GM23338 (cell line): ENCODE measurements at regions not wholly inside any gene's neighbourhood (a gene's known extent, or its start where the extent isn't known, plus 50 kb on each side); places are given as distances from the start of the nearest gene placed in this dataset.

Source experiments
- ATAC-seq: fragments of 200-7000 bp; cut with Tn5 transposase; 3 replicates; pipeline ENCODE4 v1.9.1; 2020
- DNase-seq: peaks from one replicate; pipeline ENCODE4 v3.0.0-alpha.2; 2015; ENCODE audit warnings: low spot score
- H2AFZ ChIP-seq: fragments of 200-600 bp; sonication (generic); 2 replicates; pipeline ENCODE4 v1.8.0; 2016; ENCODE audit warnings: antibody characterized with exemption, mild to moderate bottlenecking, moderate library complexity
- H3F3A ChIP-seq: fragments of 200-600 bp; sonication (generic); replicated peaks from 2 replicates; pipeline ENCODE4 v1.8.0; 2017; ENCODE audit warnings: antibody characterized with exemption, mixed run types, low read depth
- H3K27ac ChIP-seq: fragments of 200-600 bp; sonication (generic); 2 replicates; pipeline ENCODE4 v1.6.1; 2016; ENCODE audit warnings: low read depth
- H3K27me3 ChIP-seq: fragments of 200-600 bp; sonication (generic); 2 replicates; pipeline ENCODE4 v1.8.0; 2016; ENCODE audit warnings: mild to moderate bottlenecking, mixed run types, moderate library complexity; ENCODE audit not compliant: insufficient read depth
- H3K36me3 ChIP-seq: fragments of 200-600 bp; sonication (generic); 2 replicates; pipeline ENCODE4 v1.8.0; 2016; ENCODE audit warnings: mild to moderate bottlenecking; ENCODE audit not compliant: insufficient read depth
- H3K4me1 ChIP-seq: fragments of 200-600 bp; sonication (generic); 2 replicates; pipeline ENCODE4 v1.8.0; 2016; ENCODE audit warnings: mild to moderate bottlenecking, moderate library complexity; ENCODE audit not compliant: insufficient read depth
- H3K4me2 ChIP-seq: fragments of 200-600 bp; sonication (generic); 2 replicates; pipeline ENCODE4 v1.7.1; 2017; ENCODE audit warnings: mixed run types
- H3K4me3 ChIP-seq: fragments of 200-600 bp; sonication (generic); 2 replicates; pipeline ENCODE4 v1.6.1; 2016; ENCODE audit warnings: mixed run types
- H3K79me2 ChIP-seq: fragments of 200-600 bp; sonication (generic); replicated peaks from 2 replicates; pipeline ENCODE4 v1.8.0; 2017; ENCODE audit warnings: mild to moderate bottlenecking; ENCODE audit not compliant: insufficient read depth
- H3K9me2 ChIP-seq: fragments of 200-600 bp; sonication (generic); 2 replicates; pipeline ENCODE4 v1.8.0; 2017; ENCODE audit not compliant: insufficient read depth
- H4K20me1 ChIP-seq: fragments of 200-600 bp; sonication (generic); replicated peaks from 2 replicates; pipeline ENCODE4 v1.8.0; 2017; ENCODE audit warnings: mild to moderate bottlenecking; ENCODE audit not compliant: insufficient read depth
- H3K27ac Mint-ChIP-seq: 2 replicates; pipeline ENCODE4 v1.8.0; 2020; ENCODE audit warnings: inconsistent platforms, mild to moderate bottlenecking, moderate library complexity, mixed read lengths
- H3K27me3 Mint-ChIP-seq: 3 replicates; pipeline ENCODE4 v1.8.0; 2022; ENCODE audit warnings: low read depth, mild to moderate bottlenecking, moderate library complexity, mixed read lengths, inconsistent platforms; ENCODE audit not compliant: insufficient read depth, poor library complexity
- H3K36me3 Mint-ChIP-seq: 3 replicates; pipeline ENCODE4 v1.8.0; 2021; ENCODE audit warnings: low read depth, mild to moderate bottlenecking, inconsistent platforms, moderate library complexity, mixed read lengths
- H3K4me1 Mint-ChIP-seq: 3 replicates; pipeline ENCODE4 v1.8.0; 2020; ENCODE audit warnings: mild to moderate bottlenecking, inconsistent platforms, mixed read lengths
- H3K4me3 Mint-ChIP-seq: 3 replicates; pipeline ENCODE4 v1.8.0; 2021; ENCODE audit warnings: moderate library complexity, mild to moderate bottlenecking, inconsistent platforms, mixed read lengths
- H3K9me3 Mint-ChIP-seq: 3 replicates; pipeline ENCODE4 v1.8.0; 2020; ENCODE audit warnings: moderate library complexity, mild to moderate bottlenecking, inconsistent platforms, mixed read lengths
- EZH2 ChIP-seq: fragments of 200-600 bp; sonication (generic); IDR thresholded peaks from one replicate; pipeline ENCODE4 v1.8.0; 2017; ENCODE audit warnings: antibody characterized with exemption, mild to moderate bottlenecking, low read depth; ENCODE audit not compliant: unreplicated experiment
- JUNB ChIP-seq: IDR thresholded peaks from one replicate; pipeline ENCODE4 v1.6.1; 2016; ENCODE audit warnings: antibody characterized with exemption; ENCODE audit not compliant: unreplicated experiment
- STAT1 ChIP-seq: IDR thresholded peaks from one replicate; pipeline ENCODE4 v1.6.1; 2016; ENCODE audit warnings: antibody characterized with exemption; ENCODE audit not compliant: unreplicated experiment
- TF ChIP-seq, protein P1 (sequence below), 2 experiments: fragments of 200-600 bp in 1 of 2; sonication (generic) in 1 of 2; conservative IDR thresholded peaks; 2 replicates each; pipeline versions ENCODE4 v1.5.1 to v1.6.1; 2016 to 2017; ENCODE audit warnings: antibody characterized with exemption in 2 of 2, low read depth in 2 of 2, mild to moderate bottlenecking in 2 of 2, moderate library complexity in 1 of 2
- TF ChIP-seq, protein P2 (sequence below): fragments of 250-450 bp; sonication (Bioruptor Pico); IDR thresholded peaks from 2 replicates; pipeline ENCODE4 v1.5.0; 2020; ENCODE audit warnings: mild to moderate bottlenecking, moderate library complexity
- TF ChIP-seq, protein P3 (sequence below): IDR thresholded peaks from 2 replicates; pipeline ENCODE4 v1.6.1; 2016; ENCODE audit warnings: antibody characterized with exemption

DNA sequence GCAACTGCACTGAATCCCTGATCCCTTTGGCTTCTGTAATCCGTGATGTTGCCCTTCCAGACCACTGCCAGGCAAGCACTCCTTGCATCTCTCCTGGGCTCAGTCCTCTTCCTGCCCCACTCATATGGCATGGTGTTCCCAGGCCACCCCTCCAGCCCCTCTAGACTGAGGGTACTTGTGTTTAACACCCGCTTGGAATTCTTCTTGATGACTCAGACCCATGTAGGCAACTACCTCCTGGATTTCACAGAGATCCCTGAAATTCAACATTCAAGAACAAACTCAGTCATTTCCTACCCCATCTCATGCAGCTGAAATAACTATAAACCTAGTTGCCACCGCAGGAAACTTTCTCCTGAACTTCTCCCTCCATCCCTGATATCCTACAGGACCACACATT is 541.9 kb upstream of the CDH11 start:
- no peak for TF ChIP-seq JUNB
- TF ChIP-seq, protein P1, sequence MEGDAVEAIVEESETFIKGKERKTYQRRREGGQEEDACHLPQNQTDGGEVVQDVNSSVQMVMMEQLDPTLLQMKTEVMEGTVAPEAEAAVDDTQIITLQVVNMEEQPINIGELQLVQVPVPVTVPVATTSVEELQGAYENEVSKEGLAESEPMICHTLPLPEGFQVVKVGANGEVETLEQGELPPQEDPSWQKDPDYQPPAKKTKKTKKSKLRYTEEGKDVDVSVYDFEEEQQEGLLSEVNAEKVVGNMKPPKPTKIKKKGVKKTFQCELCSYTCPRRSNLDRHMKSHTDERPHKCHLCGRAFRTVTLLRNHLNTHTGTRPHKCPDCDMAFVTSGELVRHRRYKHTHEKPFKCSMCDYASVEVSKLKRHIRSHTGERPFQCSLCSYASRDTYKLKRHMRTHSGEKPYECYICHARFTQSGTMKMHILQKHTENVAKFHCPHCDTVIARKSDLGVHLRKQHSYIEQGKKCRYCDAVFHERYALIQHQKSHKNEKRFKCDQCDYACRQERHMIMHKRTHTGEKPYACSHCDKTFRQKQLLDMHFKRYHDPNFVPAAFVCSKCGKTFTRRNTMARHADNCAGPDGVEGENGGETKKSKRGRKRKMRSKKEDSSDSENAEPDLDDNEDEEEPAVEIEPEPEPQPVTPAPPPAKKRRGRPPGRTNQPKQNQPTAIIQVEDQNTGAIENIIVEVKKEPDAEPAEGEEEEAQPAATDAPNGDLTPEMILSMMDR (conservative IDR thresholded peaks at IDR 0.05; ENCODE audit: low read depth in 2 of 2), result no peak

DNA sequence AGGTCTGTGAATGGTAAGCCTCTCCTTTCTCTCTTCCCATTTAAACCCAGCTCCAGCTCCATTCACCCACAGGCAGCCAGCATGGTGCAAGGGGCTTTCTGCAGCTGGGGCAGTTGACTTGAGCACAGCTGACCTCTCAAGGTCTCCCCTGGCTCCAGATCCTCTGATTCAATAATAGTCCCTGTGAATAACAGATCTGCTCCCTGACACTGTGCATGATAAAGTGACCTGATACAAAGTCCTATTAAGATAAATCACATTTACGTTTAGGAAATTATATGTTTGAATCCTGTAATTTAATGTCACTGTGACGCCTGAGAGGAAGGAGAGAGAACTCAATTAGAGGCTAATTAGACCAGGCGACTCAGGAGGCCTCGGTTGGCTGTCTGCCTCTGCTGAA is 540.4 kb upstream of the CDH11 start:
- no peaks in the 10 kb centered on the region for H3K36me3 ChIP-seq
- H3K9me3 Mint-ChIP-seq, result peaks cover 4% of the 10 kb centered on the region; the same call in 2 of the 3 replicates
- H3K36me3 Mint-ChIP-seq, result no peaks in the 10 kb centered on the region
- no peak overlapping the region for H3K27ac ChIP-seq
- H2AFZ ChIP-seq, result no peak overlapping the region
- no peak overlapping the region for H3K27ac Mint-ChIP-seq
- H3K27me3 ChIP-seq, result no peaks in the 10 kb centered on the region
- ATAC-seq, result no peak
- H3K27me3 Mint-ChIP-seq, result peaks cover 2% of the 10 kb centered on the region
- no peaks in the 10 kb centered on the region for H3F3A ChIP-seq
- no peaks in the 10 kb centered on the region for H4K20me1 ChIP-seq
- no peak overlapping the region for H3K4me3 ChIP-seq
- peaks cover 3% of the 10 kb centered on the region; the same call in 1 of the 2 replicates for H3K9me2 ChIP-seq
- H3K4me1 Mint-ChIP-seq, result peaks cover 13% of the 10 kb centered on the region
- no peaks in the 10 kb centered on the region for H3K79me2 ChIP-seq
- no peak overlapping the region for H3K4me3 Mint-ChIP-seq
- no peak overlapping the region for H3K4me2 ChIP-seq
- H3K4me1 ChIP-seq, result peaks cover 7% of the 10 kb centered on the region
- no peak for DNase-seq
- TF ChIP-seq EZH2, result no peak
- no peak for TF ChIP-seq JUNB
- TF ChIP-seq, protein P1 (conservative IDR thresholded peaks at IDR 0.05; ENCODE audit: low read depth in 2 of 2), result no peak
- TF ChIP-seq, protein P2, sequence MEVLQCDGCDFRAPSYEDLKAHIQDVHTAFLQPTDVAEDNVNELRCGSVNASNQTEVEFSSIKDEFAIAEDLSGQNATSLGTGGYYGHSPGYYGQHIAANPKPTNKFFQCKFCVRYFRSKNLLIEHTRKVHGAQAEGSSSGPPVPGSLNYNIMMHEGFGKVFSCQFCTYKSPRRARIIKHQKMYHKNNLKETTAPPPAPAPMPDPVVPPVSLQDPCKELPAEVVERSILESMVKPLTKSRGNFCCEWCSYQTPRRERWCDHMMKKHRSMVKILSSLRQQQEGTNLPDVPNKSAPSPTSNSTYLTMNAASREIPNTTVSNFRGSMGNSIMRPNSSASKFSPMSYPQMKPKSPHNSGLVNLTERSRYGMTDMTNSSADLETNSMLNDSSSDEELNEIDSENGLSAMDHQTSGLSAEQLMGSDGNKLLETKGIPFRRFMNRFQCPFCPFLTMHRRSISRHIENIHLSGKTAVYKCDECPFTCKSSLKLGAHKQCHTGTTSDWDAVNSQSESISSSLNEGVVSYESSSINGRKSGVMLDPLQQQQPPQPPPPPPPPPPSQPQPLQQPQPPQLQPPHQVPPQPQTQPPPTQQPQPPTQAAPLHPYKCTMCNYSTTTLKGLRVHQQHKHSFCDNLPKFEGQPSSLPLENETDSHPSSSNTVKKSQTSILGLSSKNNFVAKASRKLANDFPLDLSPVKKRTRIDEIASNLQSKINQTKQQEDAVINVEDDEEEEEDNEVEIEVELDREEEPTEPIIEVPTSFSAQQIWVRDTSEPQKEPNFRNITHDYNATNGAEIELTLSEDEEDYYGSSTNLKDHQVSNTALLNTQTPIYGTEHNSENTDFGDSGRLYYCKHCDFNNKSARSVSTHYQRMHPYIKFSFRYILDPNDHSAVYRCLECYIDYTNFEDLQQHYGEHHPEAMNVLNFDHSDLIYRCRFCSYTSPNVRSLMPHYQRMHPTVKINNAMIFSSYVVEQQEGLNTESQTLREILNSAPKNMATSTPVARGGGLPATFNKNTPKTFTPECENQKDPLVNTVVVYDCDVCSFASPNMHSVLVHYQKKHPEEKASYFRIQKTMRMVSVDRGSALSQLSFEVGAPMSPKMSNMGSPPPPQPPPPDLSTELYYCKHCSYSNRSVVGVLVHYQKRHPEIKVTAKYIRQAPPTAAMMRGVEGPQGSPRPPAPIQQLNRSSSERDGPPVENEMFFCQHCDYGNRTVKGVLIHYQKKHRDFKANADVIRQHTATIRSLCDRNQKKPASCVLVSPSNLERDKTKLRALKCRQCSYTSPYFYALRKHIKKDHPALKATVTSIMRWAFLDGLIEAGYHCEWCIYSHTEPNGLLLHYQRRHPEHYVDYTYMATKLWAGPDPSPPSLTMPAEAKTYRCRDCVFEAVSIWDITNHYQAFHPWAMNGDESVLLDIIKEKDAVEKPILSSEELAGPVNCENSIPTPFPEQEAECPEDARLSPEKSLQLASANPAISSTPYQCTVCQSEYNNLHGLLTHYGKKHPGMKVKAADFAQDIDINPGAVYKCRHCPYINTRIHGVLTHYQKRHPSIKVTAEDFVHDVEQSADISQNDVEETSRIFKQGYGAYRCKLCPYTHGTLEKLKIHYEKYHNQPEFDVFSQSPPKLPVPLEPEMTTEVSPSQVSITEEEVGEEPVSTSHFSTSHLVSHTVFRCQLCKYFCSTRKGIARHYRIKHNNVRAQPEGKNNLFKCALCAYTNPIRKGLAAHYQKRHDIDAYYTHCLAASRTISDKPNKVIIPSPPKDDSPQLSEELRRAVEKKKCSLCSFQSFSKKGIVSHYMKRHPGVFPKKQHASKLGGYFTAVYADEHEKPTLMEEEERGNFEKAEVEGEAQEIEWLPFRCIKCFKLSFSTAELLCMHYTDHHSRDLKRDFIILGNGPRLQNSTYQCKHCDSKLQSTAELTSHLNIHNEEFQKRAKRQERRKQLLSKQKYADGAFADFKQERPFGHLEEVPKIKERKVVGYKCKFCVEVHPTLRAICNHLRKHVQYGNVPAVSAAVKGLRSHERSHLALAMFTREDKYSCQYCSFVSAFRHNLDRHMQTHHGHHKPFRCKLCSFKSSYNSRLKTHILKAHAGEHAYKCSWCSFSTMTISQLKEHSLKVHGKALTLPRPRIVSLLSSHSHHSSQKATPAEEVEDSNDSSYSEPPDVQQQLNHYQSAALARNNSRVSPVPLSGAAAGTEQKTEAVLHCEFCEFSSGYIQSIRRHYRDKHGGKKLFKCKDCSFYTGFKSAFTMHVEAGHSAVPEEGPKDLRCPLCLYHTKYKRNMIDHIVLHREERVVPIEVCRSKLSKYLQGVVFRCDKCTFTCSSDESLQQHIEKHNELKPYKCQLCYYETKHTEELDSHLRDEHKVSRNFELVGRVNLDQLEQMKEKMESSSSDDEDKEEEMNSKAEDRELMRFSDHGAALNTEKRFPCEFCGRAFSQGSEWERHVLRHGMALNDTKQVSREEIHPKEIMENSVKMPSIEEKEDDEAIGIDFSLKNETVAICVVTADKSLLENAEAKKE, result no peak
- TF ChIP-seq STAT1, result no peak
- TF ChIP-seq, protein P3, sequence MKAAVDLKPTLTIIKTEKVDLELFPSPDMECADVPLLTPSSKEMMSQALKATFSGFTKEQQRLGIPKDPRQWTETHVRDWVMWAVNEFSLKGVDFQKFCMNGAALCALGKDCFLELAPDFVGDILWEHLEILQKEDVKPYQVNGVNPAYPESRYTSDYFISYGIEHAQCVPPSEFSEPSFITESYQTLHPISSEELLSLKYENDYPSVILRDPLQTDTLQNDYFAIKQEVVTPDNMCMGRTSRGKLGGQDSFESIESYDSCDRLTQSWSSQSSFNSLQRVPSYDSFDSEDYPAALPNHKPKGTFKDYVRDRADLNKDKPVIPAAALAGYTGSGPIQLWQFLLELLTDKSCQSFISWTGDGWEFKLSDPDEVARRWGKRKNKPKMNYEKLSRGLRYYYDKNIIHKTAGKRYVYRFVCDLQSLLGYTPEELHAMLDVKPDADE, result no peak

More for the DNA sequence above, 541.9 kb upstream of the CDH11 start:
- Histone ChIP-seq H3K4me2 (no peak overlapping the region), H3K4me3 (no peak overlapping the region), H3K9me2 (peaks cover 3% of the 10 kb centered on the region; the same call in 1 of the 2 replicates), H4K20me1 (no peaks in the 10 kb centered on the region), H3K27ac (no peak overlapping the region), H2AFZ (no peak overlapping the region), H3F3A (no peaks in the 10 kb centered on the region), H3K79me2 (no peaks in the 10 kb centered on the region), H3K36me3 (no peaks in the 10 kb centered on the region), H3K27me3 (no peaks in the 10 kb centered on the region), H3K4me1 (peaks cover 7% of the 10 kb centered on the region)
- H3K4me3 Mint-ChIP-seq, result no peak overlapping the region
- peaks cover 4% of the 10 kb centered on the region; the same call in 2 of the 3 replicates for H3K9me3 Mint-ChIP-seq
- ATAC-seq, result no peak
- no peaks in the 10 kb centered on the region for H3K36me3 Mint-ChIP-seq
- H3K27ac Mint-ChIP-seq, result no peak overlapping the region
- DNase-seq, result no peak
- no peaks in the 10 kb centered on the region for H3K27me3 Mint-ChIP-seq
- peaks cover 13% of the 10 kb centered on the region for H3K4me1 Mint-ChIP-seq
